GM21619 (cell line): ENCODE measurements at regions not wholly inside any gene's neighbourhood (a gene's known extent, or its start where the extent isn't known, plus 50 kb on each side); places are given as distances from the start of the nearest gene placed in this dataset.

ENCODE experiments used
- ATAC-seq: cut with Tn5 transposase; IDR thresholded peaks from one replicate; pipeline ENCODE4 v1.9.1; 2021; ENCODE audit not compliant: unreplicated experiment

GRCh38 chr2:180662941-180663471 is 317.4 kb upstream of the UBE2E3 start:
- no peak for ATAC-seq

- ATAC-seq, result no peak
Observed at GRCh38 chr2:180662521-180662920, 317.9 kb upstream of the UBE2E3 start.

DNA sequence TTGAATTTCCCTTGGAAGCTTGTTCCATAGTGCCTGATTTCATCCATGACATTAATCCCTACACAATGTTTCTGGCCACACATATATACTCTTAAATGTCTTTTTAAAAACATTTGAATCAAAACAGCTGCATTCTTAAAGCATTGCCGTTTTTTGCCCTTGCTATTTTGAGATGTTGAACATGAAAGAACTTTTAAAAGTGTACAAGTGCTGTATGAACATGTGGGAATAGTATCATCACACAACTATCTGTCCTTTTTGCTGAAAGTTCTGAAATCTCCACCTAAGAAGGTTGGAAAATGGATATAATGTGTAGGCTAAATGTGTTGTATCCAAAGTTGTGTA is 318.7 kb upstream of the UBE2E3 start:
- ATAC-seq, result no peak

DNA sequence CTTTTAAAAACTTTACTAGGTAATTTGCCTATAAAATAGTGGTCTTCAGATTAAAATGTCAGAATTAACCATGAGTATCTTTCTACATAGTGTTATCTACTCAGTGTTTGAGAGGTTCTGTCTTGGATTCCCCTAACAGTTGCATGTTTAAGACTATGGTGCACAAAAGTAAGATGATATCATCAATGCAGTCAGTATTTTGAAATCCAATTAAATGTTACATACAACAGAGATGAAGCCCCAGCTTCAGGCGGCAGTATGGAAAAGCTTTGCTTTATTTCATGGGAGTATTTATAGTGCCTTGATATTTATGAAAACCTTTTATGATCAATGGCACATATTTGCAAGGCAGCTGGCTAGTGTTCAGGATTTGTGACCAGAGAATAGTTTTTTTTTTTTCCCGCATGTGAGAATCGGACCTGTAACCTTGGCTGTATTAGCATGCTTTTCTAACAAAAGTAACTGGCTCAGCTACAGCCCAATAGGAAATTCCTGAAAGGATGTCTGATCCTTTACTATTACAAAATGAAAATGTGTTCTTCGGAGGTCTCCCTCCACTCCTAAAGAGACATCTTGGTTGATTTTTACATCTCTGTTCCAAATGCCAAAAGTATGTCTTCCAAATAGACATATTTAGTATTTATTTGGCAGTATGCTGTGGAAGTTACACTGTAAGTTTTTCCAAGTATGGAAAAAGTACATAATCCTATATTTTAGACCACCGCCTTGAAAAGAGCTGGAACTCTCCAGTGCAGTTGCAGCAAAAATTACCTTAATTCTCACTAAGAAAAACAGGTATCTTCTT is 319.3 kb upstream of the UBE2E3 start:
- no peak for ATAC-seq

GRCh38 chr2:180660207-180660606 is 320.2 kb upstream of the UBE2E3 start:
- ATAC-seq, result no peak

GRCh38 chr2:180657054-180657453 is 323.4 kb upstream of the UBE2E3 start:
- no peak for ATAC-seq

- no peak for ATAC-seq
Observed at GRCh38 chr2:180656455-180656847, 324.0 kb upstream of the UBE2E3 start.

DNA sequence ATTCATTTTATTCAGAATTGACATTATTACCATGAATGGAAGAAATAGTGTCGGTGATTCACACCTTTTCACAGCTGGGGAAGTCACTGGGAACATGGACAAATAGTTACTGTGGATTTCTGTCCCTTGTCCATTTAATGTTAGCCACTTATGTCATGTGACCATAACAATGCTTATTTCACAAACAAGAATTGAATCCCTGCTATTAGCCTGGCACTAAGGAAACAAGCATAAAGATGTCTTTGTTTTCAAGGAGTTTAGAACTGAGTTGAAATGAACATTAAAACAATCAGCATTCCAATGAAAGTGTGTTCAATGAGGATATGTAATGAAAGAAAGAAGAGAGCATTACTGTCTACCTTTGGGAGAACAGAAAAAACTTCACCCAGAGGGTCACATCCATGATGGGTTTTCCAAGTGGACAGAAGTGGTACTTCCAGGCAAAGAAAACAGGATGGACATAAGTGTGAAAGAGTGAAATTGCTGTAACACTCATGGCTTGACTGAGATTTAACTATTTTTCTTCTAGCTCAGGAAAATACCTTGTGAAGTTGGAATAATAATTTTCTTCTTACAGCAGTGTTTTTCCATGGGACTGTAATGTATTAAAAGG is 324.5 kb upstream of the UBE2E3 start:
- no peak for ATAC-seq

DNA sequence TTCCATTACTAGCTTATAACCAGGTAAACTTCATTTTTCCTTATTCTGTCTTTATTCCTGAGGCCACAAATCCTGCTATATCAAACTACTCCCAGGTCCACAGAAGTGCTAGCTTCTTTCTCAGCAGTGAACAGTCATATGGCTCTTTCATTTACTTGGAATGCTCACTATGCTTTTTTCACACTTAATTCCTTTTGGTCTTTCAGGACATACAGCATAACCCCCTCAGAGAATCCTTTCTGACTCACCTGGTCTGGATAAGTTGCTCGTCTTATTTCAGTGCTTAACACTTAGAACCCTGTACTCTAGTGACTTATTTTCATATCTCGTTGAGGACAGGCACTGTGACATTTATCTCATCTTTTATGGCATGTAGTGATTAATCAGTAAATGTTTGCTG is 325.0 kb upstream of the UBE2E3 start:
- no peak for ATAC-seq

DNA sequence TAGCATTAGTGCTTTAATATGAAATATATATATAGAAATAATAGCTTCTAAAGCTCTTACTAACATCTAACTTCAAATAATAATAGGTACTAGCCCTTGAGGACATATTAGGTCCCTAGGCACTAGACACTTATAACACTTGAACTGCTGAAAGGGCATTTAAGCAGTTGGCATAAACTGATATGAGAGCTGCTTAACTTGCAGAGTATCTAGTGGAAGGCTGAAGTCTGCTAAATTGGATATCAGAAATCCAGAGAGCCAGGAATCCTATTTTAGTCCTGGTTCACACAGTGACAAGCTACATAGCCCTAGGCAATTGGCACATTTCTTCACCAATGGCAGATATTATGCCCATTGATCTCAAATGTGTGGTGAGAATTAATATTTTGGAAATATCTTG is 326.9 kb upstream of the UBE2E3 start:
- ATAC-seq, result no peak

- no peak for ATAC-seq
Observed at GRCh38 chr2:180652794-180653193, 327.6 kb upstream of the UBE2E3 start.

DNA sequence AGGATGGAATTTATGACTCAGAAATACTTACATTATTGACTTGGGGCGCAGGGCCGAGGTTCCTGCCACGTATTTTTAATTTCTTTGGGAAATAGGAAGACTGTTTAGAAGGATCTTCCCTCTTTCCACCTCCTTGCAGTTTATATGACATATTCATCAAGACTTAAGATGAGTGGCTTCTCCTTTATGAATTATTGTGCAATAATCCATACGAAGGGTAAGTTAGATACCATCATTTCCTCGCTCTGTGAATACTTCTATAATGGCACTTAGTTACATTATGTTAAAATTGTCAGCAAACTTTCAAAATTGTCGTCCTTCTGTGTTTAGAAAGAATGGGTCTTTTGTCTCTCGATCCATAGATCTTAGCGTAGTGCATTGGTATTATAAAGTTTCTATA is 328.8 kb upstream of the UBE2E3 start:
- ATAC-seq, result no peak

GRCh38 chr2:180647621-180648020 is 332.8 kb upstream of the UBE2E3 start:
- no peak for ATAC-seq

GRCh38 chr2:180647221-180647620 is 333.2 kb upstream of the UBE2E3 start:
- ATAC-seq, result no peak

GRCh38 chr2:180646756-180647155 is 333.6 kb upstream of the UBE2E3 start:
- ATAC-seq, result no peak

- no peak for ATAC-seq
Observed at GRCh38 chr2:180644709-180645108, 335.7 kb upstream of the UBE2E3 start.

GRCh38 chr2:180630756-180631155 is 349.6 kb upstream of the UBE2E3 start:
- no peak for ATAC-seq

DNA sequence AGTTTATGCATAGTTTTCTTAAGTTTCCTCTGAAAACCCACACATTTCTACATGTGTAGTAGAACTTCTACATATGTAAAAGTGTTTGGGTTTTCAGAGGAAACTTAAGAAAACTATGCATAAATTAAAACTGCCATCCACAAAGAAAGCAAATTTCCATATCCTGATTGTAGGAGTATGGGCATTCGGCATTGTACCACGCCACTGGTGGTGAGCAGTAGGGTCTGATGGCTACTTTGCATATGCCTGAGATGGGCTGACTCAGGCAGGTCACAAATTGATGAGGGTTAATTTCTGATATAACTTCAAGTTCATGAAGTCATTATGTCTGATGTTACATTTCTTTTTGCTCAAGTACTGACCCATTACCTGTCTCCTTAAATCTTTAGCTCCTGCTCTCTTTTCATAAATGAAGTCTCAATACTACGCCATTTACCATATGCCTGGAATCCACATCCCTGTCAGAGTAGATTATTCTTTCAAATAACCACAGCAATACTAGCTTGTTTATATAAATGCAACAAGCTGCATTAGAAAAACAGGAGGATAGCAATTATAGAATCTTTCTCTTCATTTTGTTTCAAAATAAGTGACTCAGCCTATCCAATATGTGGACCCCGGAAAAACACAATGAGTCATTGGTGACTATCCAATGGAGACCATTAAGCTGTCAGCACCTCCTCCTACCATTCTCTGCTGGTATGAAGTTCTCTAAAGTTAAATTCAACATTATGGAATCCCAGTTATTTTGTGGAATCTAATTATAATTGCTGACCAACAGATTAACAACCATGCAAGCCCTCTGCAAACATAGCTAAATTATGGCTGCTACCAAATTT is 355.2 kb upstream of the UBE2E3 start:
- ATAC-seq, result no peak

DNA sequence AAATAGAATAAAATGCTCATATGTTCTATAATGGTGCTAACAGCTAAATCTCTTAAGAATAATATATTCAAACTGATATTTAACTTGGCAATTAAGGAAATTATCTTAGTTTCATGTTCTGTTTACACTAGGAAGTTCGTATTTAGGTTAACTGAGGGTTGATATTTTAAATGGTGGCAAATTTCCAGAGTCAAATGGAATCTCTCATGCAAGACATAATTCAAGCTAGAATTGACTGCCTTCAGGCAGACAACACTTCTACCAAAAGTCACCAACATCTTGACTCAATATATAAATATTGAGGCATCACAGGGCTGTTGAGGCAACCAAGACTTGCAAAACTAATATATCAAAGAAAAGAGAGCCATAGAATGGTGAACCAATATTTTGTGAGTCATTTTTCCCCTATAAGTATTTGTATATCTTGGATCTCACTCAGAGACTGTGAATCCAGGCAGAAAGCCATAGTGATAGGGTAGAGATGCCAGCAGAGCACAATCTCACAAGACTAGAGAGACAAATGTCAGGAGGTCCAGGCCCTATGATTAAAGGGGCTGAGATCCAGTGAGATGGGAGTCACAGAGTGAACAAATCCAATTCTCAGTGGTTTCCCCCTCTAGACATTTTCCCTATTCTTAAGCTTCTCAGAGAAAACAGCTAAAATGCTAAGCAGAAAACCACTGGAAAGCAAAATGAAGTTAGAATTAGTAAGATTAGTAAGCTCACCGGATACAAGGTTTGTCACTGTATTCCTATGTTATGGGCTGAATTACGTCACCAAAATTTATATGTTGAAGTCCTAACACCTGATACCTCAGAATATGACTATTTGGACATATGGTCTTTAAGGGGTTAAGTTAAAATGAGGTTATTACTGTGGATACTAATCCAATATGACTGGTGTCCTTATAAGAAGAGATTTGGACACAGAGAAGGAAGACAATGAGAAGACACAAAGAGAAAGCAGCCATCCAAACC is 358.2 kb upstream of the UBE2E3 start:
- no peak for ATAC-seq

DNA sequence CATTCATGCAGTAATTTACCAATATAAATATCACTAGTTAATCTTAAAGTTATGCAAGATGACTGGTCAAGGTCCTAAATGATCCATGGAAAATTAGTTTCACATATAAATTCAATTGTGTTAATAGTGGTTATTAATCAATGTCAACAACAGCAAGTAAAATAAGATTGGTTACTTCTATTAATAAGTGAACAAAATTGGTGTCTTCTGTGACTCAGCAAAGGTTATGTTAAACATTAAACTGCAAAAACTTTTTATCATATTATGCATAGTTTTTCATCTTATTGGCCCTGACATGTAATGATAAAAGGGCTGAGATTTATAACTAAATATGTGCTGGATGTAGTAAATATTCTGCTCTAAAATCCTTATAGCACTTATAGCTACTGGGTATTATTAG is 359.0 kb upstream of the UBE2E3 start:
- no peak for ATAC-seq

DNA sequence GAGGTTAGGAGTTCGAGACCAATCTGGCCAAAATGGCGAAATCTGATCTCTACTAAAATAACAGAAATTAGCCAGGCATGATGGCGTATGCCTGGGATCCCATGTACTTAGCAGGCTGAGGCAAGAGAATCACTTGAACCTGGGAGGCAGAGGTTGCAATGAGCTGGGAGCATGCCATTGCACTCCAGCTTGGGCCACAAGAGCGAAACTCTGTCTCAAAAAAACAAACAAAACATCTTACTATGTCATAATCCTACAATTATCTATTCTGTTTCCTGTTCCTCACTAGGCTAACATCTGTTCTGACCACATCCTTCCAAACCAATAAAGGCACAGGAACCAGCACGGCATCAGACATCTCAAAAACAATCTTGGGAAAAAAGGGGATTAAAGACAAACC is 361.8 kb upstream of the UBE2E3 start:
- no peak for ATAC-seq
